GM18519 (cell line): ENCODE measurements at regions not wholly inside any gene's neighbourhood (a gene's known extent, or its start where the extent isn't known, plus 50 kb on each side); places are given as distances from the start of the nearest gene placed in this dataset.
"Not testable (repeated sequence)": the region's sequence is repeated elsewhere in the genome, so short reads cannot be mapped to it uniquely, and the experiment has no call there.

Source experiments
- ATAC-seq: cut with Tn5 transposase; IDR thresholded peaks from one replicate; pipeline ENCODE4 v1.9.1; 2021; ENCODE audit warnings: mild to moderate bottlenecking, moderate library complexity; ENCODE audit not compliant: unreplicated experiment, low FRiP score

DNA sequence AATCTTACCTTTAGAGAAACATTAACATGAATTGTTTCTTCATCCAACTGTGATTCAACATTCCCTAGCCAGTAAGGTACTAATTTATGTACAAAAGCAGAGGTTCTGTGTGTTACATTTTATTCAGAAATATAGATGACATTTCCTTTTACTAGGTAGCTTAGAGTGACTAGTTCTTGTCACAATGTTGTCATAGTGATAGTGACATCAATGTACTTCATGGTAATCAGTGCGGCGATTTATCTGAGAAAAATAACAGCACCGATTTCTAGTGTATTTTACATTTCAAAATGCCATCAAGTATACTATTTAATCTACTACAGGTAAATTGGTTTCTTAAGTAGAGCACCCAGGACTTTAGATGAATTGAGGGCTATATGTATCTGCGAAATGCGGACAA lies 72.1 kb upstream of the DGKB start:
- ATAC-seq = no peak

GRCh38 chr7:14973712-14974428 lies 71.3 kb upstream of the DGKB start:
- ATAC-seq = peak; percentile 59

GRCh38 chr7:14971678-14972077 lies 69.1 kb upstream of the DGKB start:
- ATAC-seq = not testable (repeated sequence)

DNA sequence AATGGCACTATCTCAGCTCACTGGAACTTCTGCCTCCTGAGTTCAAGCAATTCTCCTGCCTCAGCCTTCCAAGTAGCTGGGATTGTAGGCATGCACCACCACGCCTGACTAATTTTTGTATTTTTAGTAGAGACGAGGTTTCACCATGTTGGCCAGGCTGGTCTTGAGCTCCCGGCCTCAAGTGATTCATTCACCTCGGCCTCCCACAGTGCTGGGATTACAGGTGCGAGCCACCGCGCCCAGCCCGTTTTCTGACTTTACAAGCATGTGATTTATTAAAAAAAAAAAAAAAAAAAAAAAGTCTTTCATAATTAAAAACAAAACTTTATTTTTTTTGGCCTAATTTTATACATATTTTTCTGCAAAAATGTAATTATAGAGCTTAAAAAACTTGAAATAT lies 64.8 kb upstream of the DGKB start:
- not testable (repeated sequence) for ATAC-seq

GRCh38 chr7:14962778-14963177 lies 60.2 kb upstream of the DGKB start:
- no peak for ATAC-seq

DNA sequence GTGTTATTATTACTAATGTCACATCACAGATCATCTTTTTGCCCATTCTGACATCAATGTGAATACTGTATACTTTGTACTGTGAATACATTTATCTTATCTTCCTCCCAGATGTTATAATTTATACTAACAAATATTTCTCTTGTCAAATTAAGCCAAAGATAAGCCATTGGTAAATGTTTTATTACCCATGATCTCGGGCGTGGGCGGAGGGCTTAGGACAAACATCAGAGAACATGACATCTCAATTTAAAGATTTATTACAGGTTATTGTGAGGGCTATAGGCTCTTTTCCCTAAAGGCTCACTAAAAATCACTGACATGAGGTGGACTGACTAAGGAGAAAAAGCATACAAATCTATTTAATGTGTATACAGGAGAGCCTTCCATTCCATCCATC lies 58.2 kb upstream of the DGKB start:
- ATAC-seq = no peak

DNA sequence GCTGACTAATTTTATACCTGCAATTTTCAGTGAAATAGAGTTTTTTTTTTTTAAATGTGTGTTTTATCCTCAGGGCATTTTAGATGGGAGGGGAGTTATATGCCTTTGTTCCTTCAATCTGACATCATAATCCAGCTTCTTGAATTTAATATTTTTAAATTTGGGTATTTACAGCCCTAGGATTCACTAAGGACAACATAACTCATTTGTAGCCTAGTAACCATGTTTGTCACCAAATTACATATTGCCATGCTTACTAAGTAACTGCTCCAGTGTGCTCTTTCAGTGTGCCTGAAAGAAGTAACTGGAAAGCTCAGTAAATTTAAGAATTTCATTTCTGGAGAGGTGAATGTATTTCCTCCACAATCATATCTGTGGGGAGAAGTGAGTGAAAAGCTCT lies 56.8 kb upstream of the DGKB start:
- no peak for ATAC-seq

DNA sequence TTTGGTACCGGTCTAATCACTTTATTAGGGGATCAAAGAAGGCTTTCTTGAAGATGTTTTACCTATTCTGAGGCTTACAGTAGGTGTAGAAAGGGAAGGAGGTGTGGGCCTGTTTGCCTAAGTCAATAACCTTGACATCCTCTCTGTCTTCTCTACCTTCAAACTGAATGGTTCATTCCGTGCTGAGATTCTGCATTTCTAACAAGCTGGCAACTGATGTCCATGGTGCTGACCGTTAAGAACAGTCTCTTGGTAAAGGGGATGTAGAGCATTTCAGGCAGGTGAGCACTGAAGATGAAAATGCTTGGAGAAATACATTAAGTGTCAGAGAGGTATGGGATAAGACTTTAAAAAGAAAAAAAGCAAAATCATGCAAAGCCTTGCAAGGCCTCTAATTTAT lies 51.5 kb upstream of the DGKB start:
- ATAC-seq = no peak
